HEK293 (cell line): ENCODE measurements at regions not wholly inside any gene's neighbourhood (a gene's known extent, or its start where the extent isn't known, plus 50 kb on each side); places are given as distances from the start of the nearest gene placed in this dataset.

Experiments used
- CTCF ChIA-PET: fragments of 350-600 bp; formaldehyde crosslinking; extraction: SDS; loops from one replicate; lab custom pipeline; 2021; ENCODE audit warnings: antibody characterized with exemption; lab: Yijun Ruan, JAX
- POLR2A ChIA-PET: fragments of 300-600 bp; formaldehyde crosslinking; extraction: SDS; loops from one replicate; lab custom pipeline; 2020; ENCODE audit warnings: antibody characterized with exemption, inconsistent platforms; lab: Yijun Ruan, JAX
- H3K27ac ChIP-seq: fragments of 200-500 bp; sonication (Bioruptor generic); 2 replicates; pipeline ENCODE4 v1.5.1; 2014; ENCODE audit warnings: low read depth, low read length, control low read depth, inconsistent platforms; ENCODE audit errors: extremely low read depth
- H3K36me3 ChIP-seq, 2 experiments: fragments of 200-500 bp in 1 of 2; sonication (Bioruptor generic) in 1 of 2; 1 replicate in 1 of 2; 2 replicates in 1 of 2; pipeline ENCODE4 v1.5.1; 2014 to 2017; ENCODE audit warnings: inconsistent platforms in 2 of 2, low read length in 2 of 2; ENCODE audit not compliant: control insufficient read depth in 2 of 2, insufficient read depth in 1 of 2
- H3K4me1 ChIP-seq: fragments of 200-500 bp; sonication (Bioruptor generic); 2 replicates; pipeline ENCODE4 v1.5.1; 2014; ENCODE audit warnings: mild to moderate bottlenecking, low read length, inconsistent platforms; ENCODE audit not compliant: control insufficient read depth, insufficient read depth
- H3K4me3 ChIP-seq: 2 replicates; pipeline ENCODE4 v1.5.1; 2011; ENCODE audit warnings: low read depth, mild to moderate bottlenecking, control low read depth, low read length, moderate library complexity
- H3K9me3 ChIP-seq: fragments of 200-500 bp; sonication (Bioruptor generic); 2 replicates; pipeline ENCODE4 v1.5.1; 2014; ENCODE audit warnings: low read depth, low read length, inconsistent platforms; ENCODE audit not compliant: control insufficient read depth, insufficient read depth
- GLI2 ChIP-seq: fragments of 450-650 bp; formaldehyde crosslinking; IDR thresholded peaks from 2 replicates; pipeline ENCODE4; 2017; ENCODE audit warnings: missing biosample characterization, missing genetic modification characterization, low read depth, borderline replicate concordance
- GLIS1 ChIP-seq: fragments of 450-650 bp; formaldehyde crosslinking; IDR thresholded peaks from 2 replicates; pipeline ENCODE4 v1.5.1; 2016; ENCODE audit warnings: missing biosample characterization, missing genetic modification characterization
- HOXA7 ChIP-seq: sonication (generic); formaldehyde crosslinking; IDR thresholded peaks from 2 replicates; pipeline ENCODE4 v1.8.1; 2022; ENCODE audit warnings: missing genetic modification reagents, borderline replicate concordance
- KLF16 ChIP-seq: fragments of 450-650 bp; formaldehyde crosslinking; IDR thresholded peaks from 2 replicates; pipeline ENCODE4 v1.5.1; 2017; ENCODE audit warnings: missing biosample characterization, missing genetic modification characterization
- MYNN ChIP-seq: fragments of 450-650 bp; formaldehyde crosslinking; IDR thresholded peaks from 2 replicates; pipeline ENCODE4 v1.5.1; 2016; ENCODE audit warnings: missing biosample characterization, missing genetic modification characterization, borderline replicate concordance
- PRDM4 ChIP-seq: fragments of 450-650 bp; formaldehyde crosslinking; IDR thresholded peaks from 2 replicates; pipeline ENCODE4 v1.5.1; 2017; ENCODE audit warnings: missing biosample characterization, missing genetic modification characterization
- SALL2 ChIP-seq: fragments of 450-650 bp; formaldehyde crosslinking; IDR thresholded peaks from 2 replicates; pipeline ENCODE4 v1.5.0; 2017; ENCODE audit warnings: missing biosample characterization, mild to moderate bottlenecking, missing genetic modification characterization, borderline replicate concordance
- SP2 ChIP-seq: fragments of 450-650 bp; formaldehyde crosslinking; IDR thresholded peaks from 2 replicates; pipeline ENCODE4 v1.5.1; 2016; ENCODE audit warnings: missing biosample characterization, missing genetic modification characterization
- ZFP37 ChIP-seq: fragments of 450-650 bp; formaldehyde crosslinking; IDR thresholded peaks from 2 replicates; pipeline ENCODE4 v1.5.1; 2016; ENCODE audit warnings: missing biosample characterization, missing genetic modification characterization
- ZNF169 ChIP-seq: fragments of 450-650 bp; formaldehyde crosslinking; IDR thresholded peaks from 2 replicates; pipeline ENCODE4 v1.5.1; 2016; ENCODE audit warnings: missing biosample characterization, missing genetic modification characterization
- ZNF214 ChIP-seq: fragments of 450-650 bp; formaldehyde crosslinking; IDR thresholded peaks from 2 replicates; pipeline ENCODE4 v1.5.1; 2017; ENCODE audit warnings: missing biosample characterization, mild to moderate bottlenecking, missing genetic modification characterization, borderline replicate concordance
- ZNF311 ChIP-seq: fragments of 450-650 bp; formaldehyde crosslinking; IDR thresholded peaks from 2 replicates; pipeline ENCODE4 v1.5.1; 2017; ENCODE audit warnings: missing biosample characterization, missing genetic modification characterization, borderline replicate concordance
- ZNF391 ChIP-seq: fragments of 450-650 bp; formaldehyde crosslinking; IDR thresholded peaks from 2 replicates; pipeline ENCODE4 v1.5.1; 2016; ENCODE audit warnings: low read depth, missing biosample characterization, missing genetic modification characterization, borderline replicate concordance
- ZNF48 ChIP-seq: fragments of 450-650 bp; formaldehyde crosslinking; IDR thresholded peaks from 2 replicates; pipeline ENCODE4 v1.5.1; 2016; ENCODE audit warnings: missing biosample characterization, missing genetic modification characterization
- ZNF610 ChIP-seq: fragments of 450-650 bp; formaldehyde crosslinking; IDR thresholded peaks from 2 replicates; pipeline ENCODE4 v1.5.1; 2016; ENCODE audit warnings: missing biosample characterization, missing genetic modification characterization, borderline replicate concordance
- ZNF626 ChIP-seq: fragments of 450-650 bp; sonication (Bioruptor Pico); formaldehyde crosslinking; IDR thresholded peaks from 2 replicates; pipeline ENCODE4 v1.5.1; 2018; ENCODE audit warnings: missing biosample characterization, missing genetic modification characterization, inconsistent platforms
- ZNF660 ChIP-seq: fragments of 450-650 bp; IDR thresholded peaks from 2 replicates; pipeline ENCODE4 v1.5.1; 2018; ENCODE audit warnings: missing biosample characterization, mild to moderate bottlenecking, missing genetic modification characterization
- ZNF692 ChIP-seq: fragments of 450-650 bp; formaldehyde crosslinking; IDR thresholded peaks from 2 replicates; pipeline ENCODE4 v1.5.1; 2016; ENCODE audit warnings: missing biosample characterization, missing genetic modification characterization
- ZNF747 ChIP-seq: fragments of 450-650 bp; formaldehyde crosslinking; IDR thresholded peaks from 2 replicates; pipeline ENCODE4 v1.5.1; 2016; ENCODE audit warnings: missing biosample characterization, missing genetic modification characterization
- ZNF76 ChIP-seq: fragments of 450-650 bp; formaldehyde crosslinking; IDR thresholded peaks from 2 replicates; pipeline ENCODE4; 2016; ENCODE audit warnings: low read depth, missing biosample characterization, missing genetic modification characterization, borderline replicate concordance
- ZXDB ChIP-seq: fragments of 450-650 bp; formaldehyde crosslinking; IDR thresholded peaks from 2 replicates; pipeline ENCODE4 v1.5.1; 2016; ENCODE audit warnings: missing biosample characterization, missing genetic modification characterization
- TF ChIP-seq, protein P1 (sequence below): fragments of 450-650 bp; formaldehyde crosslinking; IDR thresholded peaks from 2 replicates; pipeline ENCODE4 v1.5.1; 2017; ENCODE audit warnings: missing biosample characterization, missing genetic modification characterization

- TF ChIP-seq MYNN (no peak), ZFP37 (no peak), ZNF747 (tag by site-specific recombination) (no peak), ZNF169 (tag by site-specific recombination) (no peak), KLF16 (tag by site-specific recombination) (no peak)
- TF ChIP-seq, all 188 proteins: peak for 0
Measured at GRCh38 chr4:156230176-156230575, 276.5 kb upstream of the CTSO start (continued).

- Histone ChIP-seq H3K36me3 (no peaks in the 10 kb centered on the region), H3K9me3 (no peaks in the 10 kb centered on the region), H3K27ac (no peak overlapping the region), H3K4me1 (no peaks in the 10 kb centered on the region), H3K4me3 (no peak overlapping the region)
- POLR2A ChIA-PET = no interaction called here
- CTCF ChIA-PET = no interaction called here
- TF ChIP-seq ZXDB (tag by site-specific recombination) (no peak), ZNF391 (tag by site-specific recombination) (no peak), ZNF48 (tag by site-specific recombination) (no peak), PRDM4 (tag by site-specific recombination) (no peak), ZNF626 (tag by site-specific recombination) (no peak), SALL2 (no peak), ZNF76 (no peak), ZNF660 (tag by site-specific recombination) (no peak), GLIS1 (no peak), ZNF311 (tag by site-specific recombination) (no peak), HOXA7 (CRISPR knock-in tag) (no peak), SP2 (no peak), ZNF692 (tag by site-specific recombination) (no peak), GLI2 (tag by site-specific recombination) (no peak), ZNF610 (tag by site-specific recombination) (no peak), ZNF214 (no peak)
- TF ChIP-seq, protein P1, sequence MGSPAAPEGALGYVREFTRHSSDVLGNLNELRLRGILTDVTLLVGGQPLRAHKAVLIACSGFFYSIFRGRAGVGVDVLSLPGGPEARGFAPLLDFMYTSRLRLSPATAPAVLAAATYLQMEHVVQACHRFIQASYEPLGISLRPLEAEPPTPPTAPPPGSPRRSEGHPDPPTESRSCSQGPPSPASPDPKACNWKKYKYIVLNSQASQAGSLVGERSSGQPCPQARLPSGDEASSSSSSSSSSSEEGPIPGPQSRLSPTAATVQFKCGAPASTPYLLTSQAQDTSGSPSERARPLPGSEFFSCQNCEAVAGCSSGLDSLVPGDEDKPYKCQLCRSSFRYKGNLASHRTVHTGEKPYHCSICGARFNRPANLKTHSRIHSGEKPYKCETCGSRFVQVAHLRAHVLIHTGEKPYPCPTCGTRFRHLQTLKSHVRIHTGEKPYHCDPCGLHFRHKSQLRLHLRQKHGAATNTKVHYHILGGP (tag by site-specific recombination) = no peak
Measured at GRCh38 chr4:156228676-156229075, 275.0 kb upstream of the CTSO start.
